Islet precursor cell (in vitro differentiated cells): ENCODE measurements at regions not wholly inside any gene's neighbourhood (a gene's known extent, or its start where the extent isn't known, plus 50 kb on each side); places are given as distances from the start of the nearest gene placed in this dataset.

Experiments used
- DNase-seq: peaks from one replicate; pipeline ENCODE4 v3.0.0-alpha.2; 2018

DNA sequence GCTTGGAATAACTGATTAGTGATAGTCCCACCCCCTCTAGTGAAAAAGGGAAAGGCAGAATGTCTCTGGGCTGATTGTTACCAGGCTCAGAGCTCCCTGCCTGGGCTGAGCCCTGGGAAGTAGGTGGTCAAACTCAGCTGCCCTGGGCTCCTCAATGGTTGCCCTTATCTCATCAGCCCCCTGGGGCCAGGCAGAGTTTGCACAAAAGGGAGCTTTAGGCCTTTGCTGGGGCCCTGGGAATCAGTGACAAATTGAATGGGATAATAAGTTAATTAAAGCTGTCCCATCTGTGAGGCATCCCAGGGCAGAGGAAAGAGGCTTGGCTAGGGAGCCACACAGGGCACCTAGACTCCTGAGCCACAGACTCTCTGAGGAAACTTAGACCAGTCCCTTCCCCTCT is 89.0 kb downstream of the EFNB1 start:
- no peak for DNase-seq

DNA sequence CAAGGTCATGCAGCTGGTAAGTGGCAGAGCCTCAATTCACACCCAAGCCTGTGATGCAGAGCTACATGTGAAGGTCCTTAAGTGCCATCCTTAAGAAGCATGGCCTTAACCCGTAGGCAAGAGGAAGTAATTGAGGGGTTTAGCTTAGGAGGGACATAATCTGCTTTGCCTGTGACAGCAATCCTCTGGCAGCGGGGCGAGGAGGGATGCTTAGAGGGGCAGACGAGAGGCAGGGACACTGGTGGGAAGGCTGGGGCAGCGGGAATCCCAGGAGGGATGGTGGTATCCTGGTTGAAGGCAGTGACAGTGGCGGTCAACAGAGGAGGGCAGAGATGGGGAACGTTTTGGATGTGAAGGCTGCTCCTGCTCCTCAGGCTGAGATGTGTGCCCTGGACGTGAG is 88.1 kb downstream of the EFNB1 start:
- DNase-seq, result no peak

DNA sequence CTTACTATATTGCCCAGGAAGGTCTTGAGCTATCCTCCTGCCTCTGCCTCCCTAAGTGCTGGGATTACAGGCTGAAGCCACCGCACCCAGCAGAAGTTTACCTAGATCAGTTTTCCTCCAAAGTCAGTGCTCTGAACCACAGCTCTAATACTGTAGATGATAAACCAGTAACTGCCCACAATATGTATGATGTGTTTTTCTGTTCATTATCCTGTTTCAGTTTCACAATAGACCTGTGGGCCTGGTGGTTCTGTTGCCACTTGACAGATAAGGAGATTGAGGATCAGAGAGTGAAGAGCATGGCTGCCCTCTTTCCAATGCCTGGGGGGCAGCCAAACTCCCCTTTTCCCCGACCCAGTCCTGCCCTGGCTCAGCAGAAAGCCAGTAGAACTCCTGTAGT is 87.0 kb downstream of the EFNB1 start:
- no peak for DNase-seq

DNA sequence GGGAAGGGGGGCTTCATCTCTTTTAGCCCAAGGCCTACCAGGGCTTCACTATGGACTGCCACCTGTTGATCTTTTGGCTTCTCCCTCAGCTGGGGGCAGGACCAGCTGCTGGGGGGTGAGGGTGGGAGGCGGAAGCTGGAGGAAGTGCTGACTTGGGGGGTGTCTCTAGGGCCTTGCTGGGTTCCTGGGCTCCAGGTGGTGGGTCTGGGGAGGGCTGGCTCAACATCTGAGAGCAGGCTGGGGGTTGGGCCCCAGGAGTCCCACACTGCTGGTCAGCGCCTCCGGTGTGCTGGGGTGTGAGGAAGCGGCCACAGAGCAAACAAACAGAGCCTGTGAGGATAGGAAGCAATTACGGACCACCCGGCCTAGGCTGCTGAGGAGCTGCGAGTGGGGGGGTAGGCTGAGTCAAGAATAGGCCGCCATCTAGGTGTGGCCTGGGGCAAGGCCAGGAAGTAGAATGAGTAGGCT is 85.7 kb downstream of the EFNB1 start:
- no peak for DNase-seq

DNA sequence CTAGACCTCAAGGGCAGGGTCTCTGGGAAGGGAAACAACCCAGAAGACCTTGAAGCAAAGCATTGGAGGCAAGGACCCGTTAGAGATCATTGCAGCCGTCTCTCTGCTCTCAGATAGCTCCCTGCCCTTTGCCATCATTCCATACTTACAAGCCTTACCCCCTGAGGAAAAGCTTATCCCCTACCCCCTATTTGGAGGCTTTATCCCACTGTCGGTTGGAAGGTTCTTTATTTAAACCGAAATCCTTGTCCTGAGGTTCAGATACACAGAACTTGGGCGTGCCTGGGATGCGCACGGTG is 84.4 kb downstream of the EFNB1 start:
- no peak for DNase-seq

DNA sequence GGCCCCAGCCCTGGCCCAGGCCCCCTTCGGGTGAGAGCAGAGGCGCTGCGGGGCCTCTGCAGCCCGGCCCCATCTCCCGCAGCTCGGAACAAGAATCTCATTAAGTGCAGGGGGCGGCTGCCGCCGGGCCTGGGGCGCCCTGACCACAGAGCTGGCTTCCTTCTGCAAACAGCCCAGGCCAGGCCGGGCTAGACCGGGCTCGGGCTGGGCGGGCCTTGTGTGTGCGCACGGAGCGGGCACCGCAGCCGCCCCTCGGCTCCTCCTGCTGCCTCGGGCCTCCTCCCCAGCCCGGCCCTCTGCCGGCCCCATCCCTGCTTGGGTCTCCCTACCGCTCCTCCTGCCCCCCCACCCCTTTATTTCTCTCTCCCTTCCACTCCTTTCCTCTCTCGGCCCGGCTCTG is 83.3 kb downstream of the EFNB1 start:
- DNase-seq, result peak; percentile 73

DNA sequence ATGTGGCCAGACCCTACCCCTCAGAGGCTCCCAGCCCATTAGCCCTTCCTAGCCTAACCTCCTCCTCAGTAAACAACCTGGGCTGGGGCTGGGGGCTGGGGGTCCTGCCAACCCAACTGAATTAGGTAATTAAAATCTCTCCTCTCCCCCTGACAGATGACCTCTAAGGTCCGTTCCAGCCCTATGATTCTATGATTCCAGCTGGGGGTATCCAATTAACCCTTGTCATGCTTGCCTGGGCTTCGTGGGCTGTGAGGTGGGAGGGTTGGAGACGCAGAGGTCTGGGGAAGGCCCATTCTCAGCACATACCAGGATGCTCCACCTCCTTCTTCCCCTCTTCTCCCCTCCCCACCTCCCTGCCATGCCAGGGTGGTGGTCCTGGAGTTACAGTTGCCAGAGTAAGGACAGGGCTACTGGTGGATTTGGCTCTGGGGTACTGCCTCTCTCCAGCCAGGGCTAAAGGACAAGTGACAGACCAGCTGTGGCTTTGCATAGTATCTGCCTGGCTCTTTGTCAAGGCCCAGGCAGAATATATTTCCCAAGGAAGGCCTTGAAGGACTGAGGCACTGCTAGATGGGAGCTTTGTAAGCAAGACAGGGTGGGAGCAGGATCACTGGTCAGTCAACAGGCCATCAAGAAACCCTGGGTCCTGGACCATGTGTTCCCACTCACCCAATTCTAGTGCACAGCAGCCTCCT is 82.1 kb downstream of the EFNB1 start:
- no peak for DNase-seq

DNA sequence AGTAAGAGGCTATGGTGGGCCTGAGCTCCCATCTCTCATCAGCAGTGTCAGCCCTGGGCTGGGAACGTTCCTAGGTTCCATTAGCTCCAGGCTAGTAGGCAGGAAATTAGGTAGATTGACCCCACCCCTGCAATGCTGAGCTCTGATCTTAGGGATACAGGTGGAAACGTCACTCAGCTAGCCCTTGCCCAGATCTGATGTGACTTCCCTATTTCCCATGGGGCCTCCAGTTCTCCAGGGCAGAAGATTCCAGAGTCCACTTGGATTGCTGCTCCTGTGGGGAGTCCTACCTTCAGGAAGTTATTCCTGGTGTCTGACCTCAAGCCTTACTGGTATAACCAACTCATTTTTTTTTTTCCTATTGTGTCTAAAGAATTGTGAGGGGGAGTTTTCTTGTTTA is 81.1 kb downstream of the EFNB1 start:
- DNase-seq, result no peak

DNA sequence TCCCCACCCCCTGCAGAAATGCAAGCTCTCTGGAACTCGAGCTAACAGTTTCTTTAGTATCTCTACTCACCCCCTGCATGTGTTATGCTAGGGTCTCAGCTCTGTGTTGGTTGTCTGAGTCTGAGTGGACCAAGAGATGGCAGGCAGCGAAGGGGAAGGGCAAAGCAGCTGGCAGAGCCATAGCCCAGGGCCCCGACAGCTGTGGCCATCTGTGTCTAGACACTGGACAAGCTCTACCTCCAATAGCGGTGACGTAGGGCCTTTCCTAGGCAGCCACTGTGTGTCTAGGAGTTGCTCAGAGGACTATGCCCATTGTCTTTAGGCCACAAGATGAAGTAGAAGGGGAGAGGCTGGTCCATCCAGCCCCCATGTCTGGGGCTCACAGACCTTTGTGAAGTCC is 79.2 kb downstream of the EFNB1 start:
- DNase-seq, result no peak

DNA sequence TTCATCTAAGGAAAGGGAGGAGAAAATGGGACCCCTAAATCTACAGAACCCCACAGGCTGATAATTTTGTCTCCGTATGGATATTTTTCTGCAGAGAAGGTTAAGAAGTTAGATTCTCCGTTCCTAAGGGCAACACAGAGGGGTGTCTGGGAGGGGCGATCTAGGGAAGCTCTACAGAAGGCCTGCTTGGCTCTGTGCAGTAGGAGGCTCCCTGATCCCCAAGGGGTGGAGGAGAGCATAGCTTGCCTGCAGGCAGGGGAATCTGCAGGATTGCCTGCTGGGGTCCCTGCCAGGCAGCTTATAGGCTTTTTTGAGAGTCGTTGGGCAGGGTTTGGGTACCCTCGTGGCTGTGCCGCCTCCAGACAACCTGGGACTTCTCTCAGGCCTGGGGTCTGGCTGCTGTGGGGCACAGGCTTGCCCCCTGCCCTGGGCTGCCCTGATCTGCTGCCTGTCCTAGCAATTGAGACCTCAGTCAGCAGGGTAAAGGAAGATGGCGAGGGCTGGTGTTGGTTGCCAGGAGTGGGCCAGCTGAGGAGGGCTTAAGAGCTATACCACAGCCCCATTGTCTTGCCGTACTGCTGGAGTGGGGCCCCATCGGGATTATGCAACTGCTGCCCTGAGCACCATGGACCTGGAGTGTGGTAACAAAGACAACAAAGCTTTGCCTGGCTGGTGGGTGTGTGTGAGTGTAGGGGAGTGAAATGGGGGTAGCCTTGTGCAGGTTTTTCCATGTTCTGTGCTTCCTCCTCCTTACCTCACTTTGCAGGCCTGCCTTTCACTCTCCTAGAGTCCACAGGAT is 74.1 kb downstream of the EFNB1 start:
- DNase-seq, result no peak

DNA sequence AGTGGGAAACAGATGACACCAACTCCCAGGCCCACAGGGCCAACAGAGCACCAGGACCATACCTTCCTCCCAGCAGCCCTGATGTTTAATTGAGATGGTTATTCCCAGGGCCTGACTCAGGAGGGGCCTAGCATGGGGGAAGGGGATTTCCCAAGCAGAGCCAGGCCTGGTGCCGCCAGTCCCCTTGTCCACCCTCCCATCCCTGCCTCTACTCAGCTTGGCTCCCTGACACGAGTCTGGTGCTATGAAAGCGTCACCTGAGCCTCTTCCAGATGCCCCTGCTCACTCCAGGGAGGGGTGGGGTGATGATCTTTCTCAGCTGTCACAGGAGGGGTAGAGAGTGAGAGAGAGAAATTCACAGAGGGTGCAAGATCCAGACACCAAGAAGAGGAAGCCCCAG is 72.7 kb downstream of the EFNB1 start:
- no peak for DNase-seq

DNA sequence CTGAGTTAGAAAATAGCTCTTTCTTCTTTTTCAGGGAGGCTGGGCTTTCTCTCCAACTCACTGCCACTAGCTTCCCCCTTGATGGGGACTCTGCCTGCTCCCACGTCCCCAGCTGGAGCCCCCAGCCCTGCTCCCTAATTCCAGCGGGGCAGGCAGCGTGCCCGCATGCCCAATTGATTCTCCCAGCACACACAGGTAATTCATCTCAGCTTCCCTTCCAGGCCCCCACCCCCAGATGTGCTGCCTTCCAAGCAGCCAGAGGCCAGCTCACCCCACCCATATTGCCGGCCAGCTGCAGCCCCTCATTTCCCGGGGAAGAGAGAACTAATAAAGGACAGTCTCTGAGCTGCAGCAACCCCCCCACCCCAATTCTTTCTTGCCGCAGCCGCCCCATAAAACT is 69.8 kb downstream of the EFNB1 start:
- DNase-seq, result no peak

DNA sequence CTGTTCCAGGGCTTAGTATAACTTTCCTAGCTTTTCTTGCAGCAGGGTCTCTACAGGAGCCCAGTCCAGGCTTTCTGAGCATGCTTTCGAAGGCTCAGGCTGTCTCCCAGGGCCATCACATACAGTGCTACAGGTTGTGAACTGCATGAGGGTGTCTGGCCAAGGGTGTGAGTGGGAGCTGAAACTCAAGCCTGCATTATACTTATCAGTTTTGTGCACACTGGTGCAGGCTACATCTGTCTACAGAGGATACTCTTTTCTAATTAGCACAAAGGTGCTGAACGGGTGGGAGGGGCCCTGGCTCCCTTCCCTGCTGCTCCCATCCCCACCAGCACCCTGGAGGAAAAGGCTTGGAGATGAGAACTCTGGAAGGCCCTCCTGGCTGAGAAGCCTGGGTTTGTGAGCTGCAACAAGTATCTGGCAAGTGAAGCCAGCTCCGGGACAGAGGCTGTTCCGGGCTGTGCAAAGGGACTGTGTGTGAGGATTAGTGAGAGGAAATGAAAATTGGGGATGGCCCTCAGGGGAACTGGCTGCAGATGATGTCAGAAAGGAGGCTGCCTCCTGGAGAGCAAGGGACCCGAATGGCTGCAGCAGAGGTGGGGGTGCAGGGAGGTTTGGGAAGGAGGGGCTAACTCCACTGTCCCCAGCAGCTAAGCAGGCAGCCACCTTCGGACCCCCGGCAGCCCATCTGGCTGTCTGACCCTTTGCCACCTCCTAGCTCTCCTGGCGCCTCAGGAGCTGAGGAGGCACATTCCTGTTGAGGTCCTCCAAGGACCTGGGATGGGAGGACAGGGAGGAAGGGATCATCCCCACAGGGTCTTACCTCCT is 68.5 kb downstream of the EFNB1 start:
- DNase-seq, result no peak

DNA sequence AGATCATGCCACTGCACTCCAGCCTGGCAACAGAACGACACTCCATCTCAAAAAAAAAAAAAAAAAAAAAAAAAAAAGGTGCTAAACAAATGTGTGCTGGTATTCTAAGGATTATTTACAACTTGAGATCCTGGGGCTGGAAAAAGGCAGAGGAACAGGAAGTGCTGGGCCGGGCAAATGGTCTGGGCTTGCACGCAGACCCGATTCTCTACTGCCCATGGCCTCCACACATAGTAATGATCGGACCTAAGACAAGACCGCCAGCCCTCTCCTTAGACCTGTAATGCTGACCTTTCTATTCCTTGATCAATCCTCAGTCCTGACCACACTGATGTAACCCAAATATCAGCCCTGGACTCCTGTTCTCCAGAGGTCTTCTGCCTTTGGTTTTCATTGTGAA is 67.8 kb downstream of the EFNB1 start:
- no peak for DNase-seq

DNA sequence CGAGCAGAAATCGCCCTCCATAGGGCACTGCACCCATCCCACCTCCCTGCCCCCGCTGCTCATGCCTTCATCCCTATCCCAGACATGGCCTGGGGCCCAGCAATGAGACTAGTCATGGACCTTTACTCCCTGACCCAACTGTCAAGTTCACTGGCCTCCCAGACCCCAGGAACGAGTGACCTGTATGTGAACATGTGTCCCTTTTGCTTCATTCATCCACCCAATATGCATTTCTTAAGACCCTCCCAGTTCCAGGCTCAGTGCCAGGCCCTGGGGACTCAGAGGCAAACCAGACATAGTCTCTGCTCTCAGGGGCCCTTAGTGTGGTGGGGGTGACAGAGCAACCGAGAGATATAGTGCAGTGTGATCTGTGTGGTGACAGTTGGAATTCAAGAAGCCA is 67.0 kb downstream of the EFNB1 start:
- no peak for DNase-seq

DNA sequence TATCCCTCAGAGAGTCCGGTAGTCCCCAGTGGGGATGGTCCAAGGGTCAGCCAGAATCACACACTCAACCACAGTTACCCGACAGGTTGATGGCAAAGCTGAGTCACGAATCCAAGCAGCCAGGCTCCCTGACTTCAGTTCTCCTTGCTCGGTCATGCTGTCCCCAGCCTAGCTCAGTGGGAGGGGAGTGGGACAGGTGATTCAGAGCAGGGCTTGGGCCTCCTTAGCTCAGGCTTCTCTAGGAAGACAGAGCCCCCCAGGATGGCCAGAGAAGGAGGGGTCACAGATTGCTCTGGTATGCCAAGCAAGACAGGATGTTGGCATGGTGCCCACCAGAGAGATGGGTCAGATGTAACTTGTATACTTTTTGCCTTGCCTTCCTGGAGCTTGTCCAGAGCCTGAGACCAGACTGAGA is 66.5 kb downstream of the EFNB1 start:
- DNase-seq, result no peak

DNA sequence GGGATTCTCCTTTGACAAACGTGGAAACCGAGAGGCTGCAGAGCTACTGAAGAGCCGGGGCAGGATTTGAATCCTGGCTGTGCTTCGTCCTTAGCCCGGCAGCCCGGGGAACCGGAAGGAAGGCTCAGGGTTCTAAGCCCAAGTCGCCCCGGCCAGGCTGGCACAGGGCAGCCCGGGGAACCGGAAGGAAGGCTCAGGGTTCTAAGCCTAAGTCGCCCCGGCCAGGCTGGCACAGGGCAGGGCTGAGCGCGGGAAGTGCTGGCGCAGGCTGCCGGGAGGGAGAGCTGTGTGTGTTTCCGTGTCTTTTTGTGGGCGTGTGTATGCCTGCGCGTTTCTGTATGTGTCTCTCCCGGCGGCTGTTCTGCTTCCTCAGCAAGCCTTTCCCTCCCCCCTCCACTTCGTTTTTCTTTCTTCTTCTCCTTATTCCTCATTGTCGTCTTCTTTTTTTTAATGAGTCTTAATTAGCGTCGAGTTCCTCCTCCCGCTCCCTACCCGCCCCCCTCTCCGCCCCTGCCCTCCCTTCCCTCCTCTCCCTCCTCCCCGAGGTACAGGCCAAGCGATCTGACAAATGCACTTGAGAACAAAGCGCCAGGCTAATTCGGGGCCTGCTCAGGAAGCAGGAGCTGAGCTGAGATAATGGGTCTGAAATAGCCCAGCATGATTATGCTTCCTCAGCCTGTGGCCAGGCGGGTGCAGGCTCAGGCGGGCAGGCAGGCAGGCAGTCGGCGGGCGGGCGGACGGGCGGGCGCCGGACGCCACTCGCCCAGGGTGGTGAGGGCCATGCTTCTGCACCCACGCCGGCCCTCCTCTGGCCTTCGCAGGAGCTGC is 65.9 kb downstream of the EFNB1 start:
- DNase-seq, result peak; percentile 83

DNA sequence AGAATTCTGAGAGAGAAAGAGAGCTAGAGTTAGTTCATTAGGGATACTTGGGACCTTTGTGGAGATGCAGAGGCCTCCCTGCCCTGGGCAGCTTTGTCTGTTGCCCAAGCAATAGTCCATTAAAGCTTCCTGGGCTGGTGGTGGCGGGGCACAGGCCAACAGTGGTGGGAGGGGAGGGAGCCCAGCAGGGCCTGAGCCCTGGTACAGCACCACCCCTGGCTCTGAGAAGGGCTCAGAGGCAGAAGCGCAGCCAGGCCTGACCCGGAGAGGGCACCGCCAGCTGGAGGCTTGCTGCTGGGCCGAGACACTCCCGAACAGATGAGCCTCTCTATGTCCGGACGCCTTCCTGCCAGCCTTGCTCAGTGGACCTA is 65.3 kb downstream of the EFNB1 start:
- DNase-seq, result no peak

DNA sequence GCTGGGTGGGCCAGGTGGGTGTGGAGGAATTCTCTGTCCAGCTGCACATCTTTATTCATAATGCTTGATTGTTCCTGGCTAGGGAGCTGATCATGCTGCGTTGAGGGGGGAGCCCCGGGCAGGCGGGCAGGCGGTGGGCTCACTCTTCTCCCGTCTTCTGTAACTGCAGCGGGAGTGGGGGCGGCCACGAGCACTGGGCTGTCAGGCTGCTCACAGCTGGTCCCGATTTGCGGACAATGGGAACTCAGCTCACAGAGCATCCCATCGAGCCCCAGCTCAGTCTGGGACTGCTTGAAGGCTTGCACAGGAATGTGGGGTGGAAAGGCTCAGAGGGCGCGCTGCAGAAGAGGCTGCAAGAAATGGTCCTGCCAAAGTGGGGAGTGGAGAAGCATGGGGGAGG is 63.8 kb downstream of the EFNB1 start:
- DNase-seq, result no peak

DNA sequence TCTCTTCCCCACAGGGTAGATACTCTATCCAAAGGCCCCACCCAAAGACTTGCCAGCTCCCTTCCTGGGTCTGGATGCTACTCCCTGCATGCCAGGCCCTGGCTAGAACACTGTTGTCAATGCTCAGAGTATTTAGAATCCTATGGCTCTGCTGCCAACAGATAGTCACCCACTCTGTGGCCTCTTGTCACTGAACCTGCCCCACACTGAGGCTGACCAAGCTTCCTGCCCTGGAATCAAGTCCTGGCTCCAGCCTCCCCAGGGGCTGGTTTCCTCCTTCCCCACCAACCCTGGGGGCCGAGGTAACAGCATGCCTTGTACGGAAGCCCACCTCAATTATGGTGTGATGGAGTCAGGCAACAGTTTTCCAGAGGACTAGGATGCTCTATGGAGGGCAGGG is 63.3 kb downstream of the EFNB1 start:
- no peak for DNase-seq
